HT-29 (cell line): ENCODE measurements at regions not wholly inside any gene's neighbourhood (a gene's known extent, or its start where the extent isn't known, plus 50 kb on each side); places are given as distances from the start of the nearest gene placed in this dataset.
A peak's percentile ranks its signal among the peaks of the same experiment; 100 is the strongest.
"Not testable (repeated sequence)": the region's sequence is repeated elsewhere in the genome, so short reads cannot be mapped to it uniquely, and the experiment has no call there.

Experiments used
- DNase-seq: peaks from one replicate; pipeline ENCODE4 v3.0.0-alpha.2; 2015; ENCODE audit warnings: low spot score

- DNase-seq = no peak
Observed at GRCh38 chrX:8105531-8105930, 65.5 kb downstream of the VCX2 start.

GRCh38 chrX:8103655-8104054, 67.4 kb downstream of the VCX2 start:
- no peak for DNase-seq

GRCh38 chrX:8091510-8091909, 79.6 kb downstream of the VCX2 start:
- DNase-seq = no peak

GRCh38 chrX:8090906-8091305, 80.2 kb downstream of the VCX2 start:
- no peak for DNase-seq

- DNase-seq = no peak
Observed at GRCh38 chrX:8090482-8090881, 80.6 kb downstream of the VCX2 start.

- no peak for DNase-seq
Observed at GRCh38 chrX:8089141-8089540, 81.9 kb downstream of the VCX2 start.

GRCh38 chrX:8084006-8084405, 87.1 kb downstream of the VCX2 start:
- no peak for DNase-seq

- no peak for DNase-seq
Observed at GRCh38 chrX:8083286-8083685, 87.8 kb downstream of the VCX2 start.

GRCh38 chrX:8075636-8076035, 95.4 kb downstream of the VCX2 start:
- no peak for DNase-seq

GRCh38 chrX:8067754-8068462, 103.2 kb downstream of the VCX2 start:
- DNase-seq = peak; percentile 28

GRCh38 chrX:8052909-8053308, 118.2 kb downstream of the VCX2 start:
- DNase-seq = no peak

- DNase-seq = no peak
Observed at GRCh38 chrX:8049827-8050226, 121.2 kb downstream of the VCX2 start.

- DNase-seq = no peak
Observed at GRCh38 chrX:8048466-8048865, 121.3 kb upstream of the PNPLA4 start.

GRCh38 chrX:8044947-8045346, 117.7 kb upstream of the PNPLA4 start:
- no peak for DNase-seq

- DNase-seq = no peak
Observed at GRCh38 chrX:8043546-8043945, 116.3 kb upstream of the PNPLA4 start.

GRCh38 chrX:8043121-8043520, 115.9 kb upstream of the PNPLA4 start:
- no peak for DNase-seq

GRCh38 chrX:8042304-8042703, 115.1 kb upstream of the PNPLA4 start:
- peak; percentile 5 for DNase-seq

- DNase-seq = not testable (repeated sequence)
Observed at GRCh38 chrX:8039711-8040110, 112.5 kb upstream of the PNPLA4 start.

GRCh38 chrX:8037593-8038348, 110.6 kb upstream of the PNPLA4 start:
- no peak for DNase-seq

- no peak for DNase-seq
Observed at GRCh38 chrX:8036914-8037313, 109.7 kb upstream of the PNPLA4 start.

- no peak for DNase-seq
Observed at GRCh38 chrX:8034058-8034457, 106.8 kb upstream of the PNPLA4 start.

- no peak for DNase-seq
Observed at GRCh38 chrX:8033175-8033574, 106.0 kb upstream of the PNPLA4 start.

GRCh38 chrX:8030361-8030760, 103.1 kb upstream of the PNPLA4 start:
- DNase-seq = no peak
